Amniotic stem cell (primary cell): ENCODE measurements at regions not wholly inside any gene's neighbourhood (a gene's known extent, or its start where the extent isn't known, plus 50 kb on each side); places are given as distances from the start of the nearest gene placed in this dataset.
"Not testable (repeated sequence)": the region's sequence is repeated elsewhere in the genome, so short reads cannot be mapped to it uniquely, and the experiment has no call there.

Experiments
- DNase-seq: peaks from one replicate; lab custom pipeline; 2025; lab: John Stamatoyannopoulos, UW

DNA sequence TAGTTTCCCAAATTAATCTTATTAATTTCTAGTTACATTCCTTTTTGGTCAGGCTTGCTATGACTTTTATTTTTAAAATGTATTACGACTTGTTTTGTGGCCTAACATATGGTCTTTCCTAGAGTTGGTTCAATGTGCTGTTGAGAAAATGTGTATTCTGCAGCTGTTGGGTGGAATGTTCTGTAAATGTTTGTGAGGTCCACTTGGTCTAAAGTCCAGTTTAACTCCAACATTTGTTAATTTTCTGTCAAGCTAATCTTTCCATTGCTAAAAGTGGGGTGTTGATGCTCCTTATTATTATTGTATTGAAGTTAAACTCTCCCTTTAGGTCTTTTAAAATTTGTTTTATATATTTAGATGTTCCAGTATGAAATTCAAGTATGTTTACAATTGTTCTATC lies 1010.8 kb upstream of the EDIL3 start:
- no peak for DNase-seq

DNA sequence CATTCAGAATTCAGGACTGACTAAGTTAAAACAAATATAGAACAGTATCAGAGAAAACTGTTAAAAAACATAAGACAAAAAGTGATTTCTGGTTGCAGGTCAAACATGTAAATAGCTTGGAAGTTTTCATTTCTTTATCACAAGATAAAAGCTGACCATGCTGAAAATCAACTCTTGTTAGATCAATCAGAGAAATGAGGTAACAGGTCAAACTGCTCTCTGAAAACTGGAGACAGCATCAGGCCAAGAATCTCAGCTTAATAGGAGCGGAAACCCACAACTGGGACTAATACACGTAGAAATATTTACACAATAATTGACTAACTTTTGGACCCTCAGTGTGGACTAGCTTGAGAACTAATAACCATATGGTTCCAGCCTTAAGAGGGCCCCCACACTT lies 1012.8 kb upstream of the EDIL3 start:
- DNase-seq = no peak

DNA sequence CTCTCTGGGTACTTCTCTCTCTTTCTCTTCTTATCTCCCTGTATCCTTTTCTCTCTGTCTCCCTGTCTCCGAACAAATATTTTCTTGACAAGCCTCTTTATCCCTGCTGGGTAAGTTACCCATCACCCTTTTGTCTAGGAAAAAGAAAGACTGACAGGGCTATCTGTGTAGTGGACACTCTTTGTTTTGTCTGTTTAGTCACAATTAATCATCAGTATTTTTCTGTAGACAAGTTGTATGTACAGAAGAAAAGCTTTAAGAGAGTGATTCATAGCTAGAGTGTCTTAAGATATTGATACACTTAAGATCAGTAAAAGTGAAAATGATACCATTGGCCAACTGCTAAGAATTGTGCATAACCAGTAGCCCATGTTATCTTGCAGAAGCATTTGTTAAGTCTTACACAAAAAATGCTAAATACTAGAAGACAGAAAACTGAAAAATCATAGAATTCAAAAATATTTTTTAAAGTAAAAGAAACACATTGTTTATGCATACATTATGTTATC lies 1043.8 kb upstream of the EDIL3 start:
- DNase-seq = no peak

DNA sequence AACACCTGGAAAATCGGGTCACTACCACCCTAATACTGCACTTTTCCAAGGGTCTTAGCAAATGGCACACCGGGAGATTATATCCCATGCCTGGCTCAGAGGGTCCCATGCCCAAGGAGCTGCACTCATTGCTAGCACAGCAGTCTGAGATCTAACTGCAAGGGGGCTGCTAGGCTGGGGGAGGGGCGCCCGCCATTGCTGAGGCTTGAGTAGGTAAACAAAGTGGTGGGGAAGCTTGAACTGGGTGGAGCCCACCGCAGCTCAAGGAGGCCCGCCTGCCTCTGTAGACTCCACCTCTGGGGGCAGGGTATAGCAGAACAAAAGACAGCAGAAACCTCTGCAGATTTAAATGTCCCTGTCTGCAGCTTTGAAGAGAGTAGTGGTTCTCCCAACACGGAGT lies 1047.0 kb upstream of the EDIL3 start:
- DNase-seq = not testable (repeated sequence)

DNA sequence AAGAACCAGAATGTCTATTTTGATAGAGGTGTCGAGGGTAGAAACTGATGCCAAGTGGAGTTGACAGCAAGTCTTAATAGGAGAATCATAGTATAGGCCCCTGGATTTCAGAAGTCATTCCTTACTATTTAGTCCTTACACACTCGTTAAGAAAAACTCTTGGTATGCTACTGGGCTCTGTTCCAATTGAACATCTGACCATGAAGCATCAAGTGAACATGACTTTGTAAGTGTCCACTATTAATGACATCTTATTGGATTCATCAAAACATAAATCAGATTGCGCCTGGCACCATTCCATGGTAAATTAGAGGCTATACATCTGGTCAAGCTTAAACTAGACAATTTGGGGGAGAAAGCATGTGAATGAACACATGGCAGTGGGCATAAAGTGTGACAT lies 1056.5 kb upstream of the EDIL3 start:
- no peak for DNase-seq

DNA sequence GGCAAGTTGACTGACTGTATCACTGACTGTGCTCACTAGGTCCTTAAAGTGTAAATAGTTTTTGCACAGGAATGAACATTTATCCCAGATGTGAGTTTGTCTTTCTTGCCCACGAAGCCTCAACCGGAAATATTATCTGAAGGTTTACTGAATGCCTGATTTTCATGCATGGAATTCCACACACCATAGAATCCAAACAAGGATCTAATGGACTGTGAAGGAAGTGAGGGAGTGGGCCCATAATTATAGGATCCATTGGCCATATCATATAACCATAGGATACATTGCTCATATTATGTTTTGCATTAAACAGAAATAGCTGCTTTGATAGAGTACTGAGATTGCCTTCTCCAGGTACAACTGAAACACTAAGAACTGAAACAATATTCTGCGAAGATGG lies 1057.2 kb upstream of the EDIL3 start:
- DNase-seq = no peak

GRCh38 chr5:85452322-85453025 lies 1067.8 kb upstream of the EDIL3 start:
- no peak for DNase-seq

GRCh38 chr5:85453026-85453349 lies 1068.3 kb upstream of the EDIL3 start:
- DNase-seq = no peak

GRCh38 chr5:85458319-85458718 lies 1073.6 kb upstream of the EDIL3 start:
- DNase-seq = no peak

GRCh38 chr5:85462957-85463356 lies 1078.3 kb upstream of the EDIL3 start:
- DNase-seq = no peak

GRCh38 chr5:85466423-85466822 lies 1081.7 kb upstream of the EDIL3 start:
- DNase-seq = no peak

GRCh38 chr5:85472749-85473148 lies 1088.1 kb upstream of the EDIL3 start:
- no peak for DNase-seq

GRCh38 chr5:85475151-85475550 lies 1090.5 kb upstream of the EDIL3 start:
- DNase-seq = not testable (repeated sequence)

DNA sequence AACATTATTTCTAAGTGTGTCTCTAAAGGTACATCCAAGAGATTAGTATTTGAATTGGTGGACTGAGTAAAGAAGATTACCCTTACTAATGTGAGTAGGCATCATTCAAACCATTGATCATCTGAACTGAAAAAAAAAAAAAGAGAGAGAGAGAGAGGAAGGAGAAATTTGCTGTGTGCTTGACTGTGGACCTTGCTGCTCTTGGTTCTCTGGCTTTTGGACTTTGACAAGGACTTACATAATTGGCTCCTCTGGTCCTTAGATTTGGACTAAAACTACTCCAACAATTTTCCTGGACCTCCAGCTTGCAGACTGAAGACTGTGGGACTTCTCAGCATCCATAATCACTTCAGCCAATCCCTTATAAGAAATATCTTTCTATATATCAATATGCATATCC lies 1091.9 kb upstream of the EDIL3 start:
- no peak for DNase-seq

- DNase-seq = no peak
These were observed 1095.2 kb upstream of the EDIL3 start for GRCh38 chr5:85479849-85480248.

- no peak for DNase-seq
These were observed 1100.4 kb upstream of the EDIL3 start for GRCh38 chr5:85484982-85485574.

DNA sequence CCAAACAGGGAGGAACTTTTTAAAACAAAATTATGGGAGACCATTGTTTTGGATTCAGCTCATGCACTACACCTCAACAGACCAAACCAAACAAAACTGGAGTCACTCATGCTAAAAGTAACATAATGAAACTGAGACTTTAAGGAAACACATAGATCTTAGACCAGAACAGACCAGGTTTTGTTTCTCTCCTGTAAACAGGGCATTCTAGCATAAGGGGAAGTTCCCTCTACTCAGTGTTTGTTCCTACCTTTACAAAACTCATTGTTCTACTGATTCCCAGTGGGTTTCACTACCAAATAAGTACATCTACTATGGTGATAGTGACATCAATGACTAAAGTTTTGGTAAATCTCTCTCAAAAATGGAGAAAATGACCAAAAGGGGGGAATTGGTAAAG lies 1103.6 kb upstream of the EDIL3 start:
- no peak for DNase-seq

DNA sequence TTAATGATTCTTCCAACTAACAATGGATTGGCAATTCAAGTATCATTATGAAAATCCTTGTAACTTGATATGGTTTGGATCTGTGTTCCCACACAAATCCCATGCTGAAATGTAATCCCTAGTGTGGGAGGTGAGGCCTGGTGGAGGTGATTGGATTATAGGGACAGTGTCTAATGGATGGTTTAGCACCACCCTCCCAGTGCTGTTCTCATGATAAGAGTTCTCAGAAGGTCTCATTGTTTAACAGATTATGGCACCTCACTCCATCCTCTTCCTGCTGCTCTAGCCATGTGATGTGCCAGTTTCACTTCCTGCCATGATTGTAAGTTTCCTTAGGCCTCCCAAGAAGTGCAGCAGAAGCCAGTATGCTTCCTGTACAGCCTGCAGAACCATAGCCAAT lies 1116.2 kb upstream of the EDIL3 start:
- no peak for DNase-seq

- no peak for DNase-seq
These were observed 1104.8 kb upstream of the COX7C start for GRCh38 chr5:85512896-85513295.

GRCh38 chr5:85515588-85515987 lies 1102.2 kb upstream of the COX7C start:
- no peak for DNase-seq

- no peak for DNase-seq
These were observed 1100.4 kb upstream of the COX7C start for GRCh38 chr5:85517386-85517785.

DNA sequence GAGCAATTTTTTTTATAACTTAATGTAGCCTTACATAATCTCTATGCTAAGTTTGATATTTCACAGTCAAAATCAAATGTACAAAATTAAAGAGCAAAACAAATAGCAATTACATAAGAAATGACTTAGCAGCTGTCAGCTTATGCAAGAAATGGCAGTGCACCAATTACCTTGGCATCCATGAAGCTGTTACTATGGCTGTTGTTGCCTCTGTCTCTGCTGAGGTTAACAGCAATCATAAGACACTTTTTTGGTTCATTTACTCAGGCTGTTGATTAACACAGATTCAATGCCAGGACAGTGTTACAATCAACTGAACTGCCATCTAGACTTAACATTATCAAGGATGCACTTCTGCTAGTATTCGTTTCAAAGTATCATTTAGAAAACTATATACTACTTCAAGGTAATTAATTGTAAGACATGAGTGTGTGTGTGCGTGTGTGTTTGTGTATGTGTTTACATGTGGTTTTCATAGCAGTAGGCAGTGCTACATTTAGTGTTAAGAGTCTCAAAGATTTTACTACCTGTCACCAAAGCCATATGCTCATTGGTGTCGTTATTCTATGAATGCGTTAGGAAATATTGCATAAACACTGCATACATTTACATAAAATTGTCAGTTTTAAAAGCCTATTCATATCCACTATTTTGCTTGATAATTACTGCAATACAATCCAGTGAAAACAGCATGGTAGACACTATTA lies 1084.2 kb upstream of the COX7C start:
- DNase-seq = no peak

DNA sequence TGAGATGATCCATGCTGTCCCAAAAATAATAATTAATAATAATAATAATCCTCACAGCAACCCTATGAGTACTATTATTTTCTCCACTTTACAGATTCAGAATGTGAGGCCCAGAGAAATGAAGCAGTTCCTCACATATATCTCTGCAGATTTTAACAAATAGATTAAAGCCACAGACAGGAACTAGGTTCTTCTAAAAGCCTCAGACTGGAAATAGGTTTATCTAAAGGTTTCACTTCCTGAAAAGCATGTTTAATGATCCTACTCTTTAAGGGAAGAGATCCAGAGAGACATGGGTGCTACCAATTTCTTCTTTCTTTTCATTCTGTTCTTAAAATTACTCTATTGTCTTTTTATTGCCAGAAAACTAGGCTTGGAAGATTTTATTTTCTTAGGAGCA lies 1079.4 kb upstream of the COX7C start:
- DNase-seq = no peak
